Choroid plexus epithelial cell (primary cell): ENCODE measurements at regions not wholly inside any gene's neighbourhood (a gene's known extent, or its start where the extent isn't known, plus 50 kb on each side); places are given as distances from the start of the nearest gene placed in this dataset.
"Not testable (repeated sequence)": the region's sequence is repeated elsewhere in the genome, so short reads cannot be mapped to it uniquely, and the experiment has no call there.

ENCODE experiments used
- DNase-seq: peaks from one replicate; pipeline ENCODE4 v3.0.0-alpha.2; 2010; ENCODE audit warnings: low read depth
- H3K4me3 ChIP-seq: 2 replicates; pipeline ENCODE4 v1.5.1; 2011; ENCODE audit warnings: low read depth, mild to moderate bottlenecking, control low read depth, low read length, moderate library complexity
- CTCF ChIP-seq: conservative IDR thresholded peaks from 2 replicates; pipeline ENCODE4 v1.5.1; 2011; ENCODE audit warnings: low read depth, mild to moderate bottlenecking, control low read depth, inconsistent platforms, low read length, moderate library complexity

GRCh38 chr7:67663644-67664043, 667.0 kb downstream of the TYW1 start:
- no peak for TF ChIP-seq CTCF
- no peak for DNase-seq
- no peak overlapping the region for H3K4me3 ChIP-seq

- not testable (repeated sequence) for DNase-seq, H3K4me3 ChIP-seq
Observed at GRCh38 chr7:67666359-67666758, 669.7 kb downstream of the TYW1 start.

- H3K4me3 ChIP-seq, result no peak overlapping the region
- TF ChIP-seq CTCF, result no peak
- no peak for DNase-seq
Observed at GRCh38 chr7:67671006-67671548, 674.4 kb downstream of the TYW1 start.

- DNase-seq, result no peak
- no peak for TF ChIP-seq CTCF
- H3K4me3 ChIP-seq, result no peak overlapping the region
Observed at GRCh38 chr7:67673861-67674260, 677.2 kb downstream of the TYW1 start.

GRCh38 chr7:67674862-67675261, 678.2 kb downstream of the TYW1 start:
- H3K4me3 ChIP-seq, result not testable (repeated sequence)

GRCh38 chr7:67675971-67676370, 679.3 kb downstream of the TYW1 start:
- no peak overlapping the region for H3K4me3 ChIP-seq
- no peak for TF ChIP-seq CTCF
- no peak for DNase-seq

More at GRCh38 chr7:67674862-67675261, 678.2 kb downstream of the TYW1 start:
- DNase-seq, result not testable (repeated sequence)

- no peak overlapping the region for H3K4me3 ChIP-seq
- no peak for DNase-seq
- TF ChIP-seq CTCF, result no peak
Observed at GRCh38 chr7:67678419-67678818, 681.8 kb downstream of the TYW1 start.

- no peak overlapping the region for H3K4me3 ChIP-seq
- no peak for DNase-seq
- TF ChIP-seq CTCF, result no peak
Observed at GRCh38 chr7:67683628-67684027, 687.0 kb downstream of the TYW1 start.
